Glomerular endothelial cell (primary cell): ENCODE measurements at regions not wholly inside any gene's neighbourhood (a gene's known extent, or its start where the extent isn't known, plus 50 kb on each side); places are given as distances from the start of the nearest gene placed in this dataset.

Experiments used
- DNase-seq: peaks from one replicate; pipeline ENCODE4 v3.0.0-alpha.2; 2011; ENCODE audit warnings: low read depth, low spot score; ENCODE audit errors: extremely low read depth

GRCh38 chr1:30283199-30283962, 440.0 kb downstream of the MATN1 start:
- DNase-seq: no peak

- DNase-seq: no peak
These were observed 442.8 kb downstream of the MATN1 start for GRCh38 chr1:30280572-30280971.

- no peak for DNase-seq
These were observed 445.5 kb downstream of the MATN1 start for GRCh38 chr1:30277911-30278310.

GRCh38 chr1:30277415-30277814, 446.0 kb downstream of the MATN1 start:
- DNase-seq: no peak

- DNase-seq: no peak
These were observed 447.2 kb downstream of the MATN1 start for GRCh38 chr1:30275926-30276764.

GRCh38 chr1:30274976-30275621, 448.3 kb downstream of the MATN1 start:
- no peak for DNase-seq

GRCh38 chr1:30274173-30274970, 449.0 kb downstream of the MATN1 start:
- DNase-seq: no peak

- DNase-seq: no peak
These were observed 449.9 kb downstream of the MATN1 start for GRCh38 chr1:30273456-30273855.

GRCh38 chr1:30273021-30273325, 450.4 kb downstream of the MATN1 start:
- DNase-seq: no peak

- no peak for DNase-seq
These were observed 450.9 kb downstream of the MATN1 start for GRCh38 chr1:30272277-30273020.

- no peak for DNase-seq
These were observed 451.7 kb downstream of the MATN1 start for GRCh38 chr1:30271401-30272276.

GRCh38 chr1:30270461-30270860, 452.9 kb downstream of the MATN1 start:
- DNase-seq: no peak

GRCh38 chr1:30268923-30269666, 454.3 kb downstream of the MATN1 start:
- no peak for DNase-seq

GRCh38 chr1:30267856-30268255, 455.5 kb downstream of the MATN1 start:
- DNase-seq: no peak

- no peak for DNase-seq
These were observed 456.3 kb downstream of the MATN1 start for GRCh38 chr1:30267046-30267445.

- DNase-seq: no peak
These were observed 458.0 kb downstream of the MATN1 start for GRCh38 chr1:30265127-30266070.

GRCh38 chr1:30264672-30265025, 458.7 kb downstream of the MATN1 start:
- DNase-seq: no peak
